HepG2 (cell line): ENCODE measurements at regions not wholly inside any gene's neighbourhood (a gene's known extent, or its start where the extent isn't known, plus 50 kb on each side); places are given as distances from the start of the nearest gene placed in this dataset.

ENCODE experiments used
- ATAC-seq: fragments of 200-7000 bp; cut with Tn5 transposase; 3 replicates; pipeline ENCODE4 v1.9.1; 2020; ENCODE audit warnings: mild to moderate bottlenecking, moderate library complexity
- BruUV-seq: library from RNA; stranded (reverse); fragments of 400-500 nt; replicated peaks from 2 replicates; lab custom pipeline; 2021; lab: Mats Ljungman, UMichigan
- CTCF ChIA-PET: fragments of 300-600 bp; formaldehyde crosslinking; extraction: SDS; loops from one replicate; lab custom pipeline; 2021; ENCODE audit warnings: low total read pairs, inconsistent platforms, low intra/inter-chr PET ratio; lab: Yijun Ruan, JAX
- POLR2A ChIA-PET: fragments of 350-600 bp; sonication (Branson Sonifier 250); formaldehyde crosslinking; loops from one replicate; lab custom pipeline; 2020; ENCODE audit warnings: antibody characterized with exemption, inconsistent platforms; lab: Yijun Ruan, JAX
- DNase-seq: peaks from one replicate; pipeline ENCODE4 v3.0.0-alpha.2; 2015; ENCODE audit warnings: low spot score
- FAIRE-seq: peaks from 3 replicates; lab custom pipeline; 2011; peaks lifted over from hg19 to GRCh38; lab: Jason Lieb, UNC
- H2AFZ ChIP-seq: one replicate; pipeline ENCODE4 v1.6.1; 2011; ENCODE audit warnings: low read length, inconsistent platforms
- H3K27ac ChIP-seq: fragments of 300-600 bp; 3 replicates; pipeline ENCODE4 v1.8.0; 2011; ENCODE audit warnings: mixed run types, mild to moderate bottlenecking, mixed read lengths, low read length, inconsistent platforms; ENCODE audit not compliant: insufficient read depth; ENCODE audit errors: extremely low read length
- H3K27me3 ChIP-seq, 2 experiments: fragments of 200-600 bp in 1 of 2; 2 replicates in 1 of 2; 3 replicates in 1 of 2; pipeline versions ENCODE4 v1.6.0 to v1.8.0; 2011; ENCODE audit warnings: low read length in 2 of 2, mild to moderate bottlenecking in 2 of 2, moderate library complexity in 2 of 2, inconsistent platforms in 1 of 2; ENCODE audit not compliant: insufficient read depth in 2 of 2, control insufficient read depth in 1 of 2
- H3K36me3 ChIP-seq, 2 experiments: fragments of 200-600 bp in 1 of 2; replicated peaks in 1 of 2; 2 replicates in 1 of 2; 3 replicates in 1 of 2; pipeline versions ENCODE4 v1.5.1 to v1.8.0; 2011; ENCODE audit warnings: low read length in 2 of 2, inconsistent platforms in 1 of 2; ENCODE audit not compliant: insufficient read depth in 2 of 2, control insufficient read depth in 1 of 2
- H3K4me1 ChIP-seq: 2 replicates; pipeline ENCODE4 v1.5.1; 2012; ENCODE audit warnings: low read length, inconsistent platforms; ENCODE audit not compliant: insufficient read depth
- H3K4me2 ChIP-seq: 2 replicates; pipeline ENCODE4 v1.6.0; 2011; ENCODE audit warnings: low read depth, low read length, inconsistent platforms
- H3K4me3 ChIP-seq, 3 experiments: fragments of 200-600 bp in 1 of 3; sonication (generic), shearing (Covaris generic) in 1 of 3; replicated peaks in 1 of 3; 2 replicates each; pipeline ENCODE4 v1.5.1; 2011 to 2016; ENCODE audit warnings: low read length in 3 of 3, inconsistent platforms in 2 of 3, low read depth in 2 of 3, mild to moderate bottlenecking in 2 of 3, control low read depth in 1 of 3, mixed read lengths in 1 of 3; ENCODE audit not compliant: insufficient read depth in 1 of 3
- H3K79me2 ChIP-seq: one replicate; pipeline ENCODE4 v1.6.1; 2011; ENCODE audit warnings: low read length, inconsistent platforms; ENCODE audit not compliant: insufficient read depth
- H3K9ac ChIP-seq: 2 replicates; pipeline ENCODE4 v1.6.0; 2011; ENCODE audit warnings: mild to moderate bottlenecking, low read depth, low read length, inconsistent platforms; ENCODE audit not compliant: insufficient read depth
- H3K9me3 ChIP-seq: 2 replicates; pipeline ENCODE4 v1.5.1; 2012; ENCODE audit warnings: mild to moderate bottlenecking, low read length
- H4K20me1 ChIP-seq: 2 replicates; pipeline ENCODE4 v1.6.0; 2011; ENCODE audit warnings: inconsistent platforms, mild to moderate bottlenecking, low read length, moderate library complexity; ENCODE audit not compliant: insufficient read depth
- CENPX ChIP-seq: sonication (generic); formaldehyde crosslinking; IDR thresholded peaks from 2 replicates; pipeline ENCODE4 v1.9.0; 2021; ENCODE audit warnings: mild to moderate bottlenecking, missing genetic modification reagents, moderate library complexity
- EHMT2 ChIP-seq: fragments of 200-600 bp; sonication (generic); IDR thresholded peaks from 2 replicates; pipeline ENCODE4 v1.7.0; 2017; ENCODE audit warnings: antibody characterized with exemption, low read depth, low read length, borderline replicate concordance
- SNAI1 ChIP-seq: sonication (generic); formaldehyde crosslinking; IDR thresholded peaks from 2 replicates; pipeline ENCODE4 v1.5.0; 2020; ENCODE audit warnings: mild to moderate bottlenecking, missing genetic modification reagents, borderline replicate concordance
- SP2 ChIP-seq: sonication (generic); formaldehyde crosslinking; IDR thresholded peaks from 2 replicates; pipeline ENCODE4 v1.5.1; 2020; ENCODE audit warnings: mild to moderate bottlenecking, missing genetic modification reagents
- TEAD2 ChIP-seq: sonication (generic); formaldehyde crosslinking; IDR thresholded peaks from 2 replicates; pipeline ENCODE4 v1.9.0; 2021; ENCODE audit warnings: missing genetic modification reagents
- TOPORS ChIP-seq: sonication (generic); formaldehyde crosslinking; IDR thresholded peaks from 2 replicates; pipeline ENCODE4 v1.8.0; 2023; ENCODE audit warnings: mild to moderate bottlenecking, missing genetic modification reagents
- ZNF552 ChIP-seq: sonication (generic); formaldehyde crosslinking; IDR thresholded peaks from 2 replicates; pipeline ENCODE4 v1.9.0; 2022; ENCODE audit warnings: missing genetic modification reagents, mild to moderate bottlenecking, borderline replicate concordance
- ZNF572 ChIP-seq: sonication (generic); formaldehyde crosslinking; IDR thresholded peaks from 2 replicates; pipeline ENCODE4 v1.5.1; 2020; ENCODE audit warnings: mild to moderate bottlenecking, missing genetic modification reagents
- ZNF605 ChIP-seq: sonication (generic); formaldehyde crosslinking; IDR thresholded peaks from 2 replicates; pipeline ENCODE4 v1.8.0; 2022; ENCODE audit warnings: mild to moderate bottlenecking, missing genetic modification reagents
- ZNF780A ChIP-seq: sonication (generic); formaldehyde crosslinking; IDR thresholded peaks from 2 replicates; pipeline ENCODE4 v1.8.0; 2022; ENCODE audit warnings: mild to moderate bottlenecking, missing genetic modification reagents, moderate library complexity
- ZSCAN21 ChIP-seq: sonication (generic); formaldehyde crosslinking; IDR thresholded peaks from 2 replicates; pipeline ENCODE4 v1.8.0; 2022; ENCODE audit warnings: mild to moderate bottlenecking, missing genetic modification reagents, moderate library complexity, borderline replicate concordance
- WGBS: methylation state at CpG from one replicate; pipeline ENCODE4 v1.1.6; 2017; ENCODE audit warnings: low lambda C conversion rate; 5-methylcytosine and 5-hydroxymethylcytosine counted together
- in situ Hi-C: cut with HindIII; loops from 2 replicates; pipeline ENCODE4 v1.10.0; 2017; ENCODE audit warnings: low pct_unique_long_range_greater_than_20kb; ENCODE audit not compliant: extremely low pct_ligation_motif_present
- intact Hi-C: fragments of 100-400 bp; cut with micrococcal nuclease; formaldehyde crosslinking; loops from one replicate; pipeline ENCODE4 v1.10.0; 2022; ENCODE audit not compliant: unreplicated experiment
- TF ChIP-seq, protein P1 (sequence below): sonication (generic); formaldehyde crosslinking; IDR thresholded peaks from 2 replicates; pipeline ENCODE4 v1.8.0; 2022; ENCODE audit warnings: missing genetic modification reagents, mild to moderate bottlenecking, borderline replicate concordance

DNA sequence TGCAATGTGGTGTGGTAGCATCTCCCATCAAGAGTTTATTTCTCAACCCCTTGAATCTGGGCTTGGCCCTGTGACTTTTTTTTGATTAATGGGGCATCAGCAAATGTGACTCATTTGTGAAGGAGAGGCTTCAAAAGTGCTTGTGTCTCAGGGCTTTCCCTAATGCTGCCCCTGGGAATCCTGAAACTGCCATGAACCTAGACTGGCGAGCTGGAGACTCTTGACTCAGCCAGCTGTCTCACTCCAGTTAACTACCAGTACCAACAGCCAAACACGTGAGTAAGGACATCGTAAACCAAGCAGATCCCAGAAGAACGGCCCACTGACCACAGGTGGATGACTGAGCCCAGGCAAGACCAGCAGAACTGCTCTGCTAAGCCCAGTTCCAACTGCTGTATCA is 72.8 kb upstream of the ADTRP start:
- no peak for DNase-seq
- Histone ChIP-seq H3K4me1 (no peaks in the 10 kb centered on the region), H3K27ac (no peak overlapping the region), H2AFZ (no peak overlapping the region), H3K9me3 (no peaks in the 10 kb centered on the region), H3K4me2 (no peak overlapping the region), H3K36me3 (no peaks in the 10 kb centered on the region), H4K20me1 (no peaks in the 10 kb centered on the region), H3K79me2 (no peaks in the 10 kb centered on the region), H3K4me3 (no peak overlapping the region), H3K9ac (no peak overlapping the region), H3K27me3 (no peaks in the 10 kb centered on the region)
- BruUV-seq, result no TSS peak
- CTCF ChIA-PET, result no interaction called here
- in situ Hi-C loops (no loop called here), intact Hi-C loops (no loop called here)
- ATAC-seq, result no peak
- 25% methylated on average over 4 of the region's 4 CpGs for WGBS
- POLR2A ChIA-PET, result no interaction called here
- FAIRE-seq, result no peak
- no peak for TF ChIP-seq SNAI1 (CRISPR knock-in tag)
- TF ChIP-seq, protein P1, sequence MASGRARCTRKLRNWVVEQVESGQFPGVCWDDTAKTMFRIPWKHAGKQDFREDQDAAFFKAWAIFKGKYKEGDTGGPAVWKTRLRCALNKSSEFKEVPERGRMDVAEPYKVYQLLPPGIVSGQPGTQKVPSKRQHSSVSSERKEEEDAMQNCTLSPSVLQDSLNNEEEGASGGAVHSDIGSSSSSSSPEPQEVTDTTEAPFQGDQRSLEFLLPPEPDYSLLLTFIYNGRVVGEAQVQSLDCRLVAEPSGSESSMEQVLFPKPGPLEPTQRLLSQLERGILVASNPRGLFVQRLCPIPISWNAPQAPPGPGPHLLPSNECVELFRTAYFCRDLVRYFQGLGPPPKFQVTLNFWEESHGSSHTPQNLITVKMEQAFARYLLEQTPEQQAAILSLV (CRISPR knock-in tag), result no peak

DNA sequence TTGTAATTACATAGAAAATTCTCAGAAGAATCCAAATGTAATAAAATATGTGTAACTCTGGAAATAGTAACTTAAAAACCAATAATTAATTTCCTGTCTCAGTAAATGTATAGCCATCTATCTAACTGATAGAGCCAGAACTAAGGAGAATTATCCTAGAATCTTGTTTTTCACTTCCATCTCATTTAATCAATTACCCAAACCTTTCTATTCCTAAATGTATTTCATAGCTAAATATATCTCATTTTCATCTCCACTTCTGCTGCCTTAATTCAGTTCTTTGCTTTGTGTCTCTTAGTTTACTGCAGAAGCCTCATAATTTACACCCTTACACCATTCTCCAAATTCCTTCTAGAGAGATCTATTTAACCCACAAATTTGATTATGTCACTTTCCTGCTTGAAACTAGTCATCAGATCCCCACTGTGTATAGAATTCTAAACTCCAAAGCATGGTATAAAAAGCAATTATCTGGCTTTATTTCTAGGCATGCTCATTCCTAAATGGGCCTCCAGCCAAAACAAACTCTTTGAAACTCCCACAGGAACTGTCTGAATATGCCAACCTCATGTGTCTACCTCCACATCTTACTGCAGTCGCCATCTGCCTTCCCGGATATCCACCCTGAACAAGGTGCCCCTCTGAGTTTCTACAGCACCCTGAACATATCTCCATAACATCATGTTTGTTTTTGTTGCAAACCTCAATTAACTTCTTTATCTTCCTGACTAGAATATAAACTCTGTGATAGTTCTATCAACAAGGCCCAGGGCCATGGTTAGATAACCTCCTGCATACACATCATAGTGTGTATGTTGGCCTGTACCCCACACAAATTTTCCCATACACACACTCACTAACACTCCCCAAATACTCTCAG is 70.5 kb upstream of the ADTRP start:
- WGBS, result 33% methylated on average over 2 of the region's 2 CpGs
- Histone ChIP-seq H3K4me1 (no peaks in the 10 kb centered on the region), H3K79me2 (no peaks in the 10 kb centered on the region), H3K4me3 (no peak overlapping the region), H2AFZ (no peak overlapping the region), H3K9ac (no peak overlapping the region), H3K27ac (no peak overlapping the region), H3K27me3 (no peaks in the 10 kb centered on the region), H4K20me1 (no peaks in the 10 kb centered on the region), H3K4me2 (no peak overlapping the region), H3K9me3 (no peaks in the 10 kb centered on the region), H3K36me3 (no peaks in the 10 kb centered on the region)
- intact Hi-C loops (no loop called here), in situ Hi-C loops (no loop called here)
- POLR2A ChIA-PET, result no interaction called here
- ATAC-seq, result no peak
- FAIRE-seq, result no peak
- no TSS peak for BruUV-seq
- CTCF ChIA-PET, result no interaction called here
- TF ChIP-seq TEAD2 (CRISPR knock-in tag) (no peak), TOPORS (CRISPR knock-in tag) (no peak), CENPX (CRISPR knock-in tag) (no peak), ZNF605 (CRISPR knock-in tag) (no peak), ZNF552 (CRISPR knock-in tag) (no peak), SP2 (CRISPR knock-in tag) (no peak), ZNF572 (CRISPR knock-in tag) (no peak), ZSCAN21 (no peak), ZNF780A (no peak), EHMT2 (no peak)
- no peak for DNase-seq
